Anterior cingulate cortex (tissue), 58 donors: ENCODE measurements at regions not wholly inside any gene's neighbourhood (a gene's known extent, or its start where the extent isn't known, plus 50 kb on each side); places are given as distances from the start of the nearest gene placed in this dataset.
"Not testable (repeated sequence)": the region's sequence is repeated elsewhere in the genome, so short reads cannot be mapped to it uniquely, and the experiment has no call there.

Experiments used
- DNase-seq, 58 donors: peaks; one replicate each; lab custom pipeline; 2025; lab: John Stamatoyannopoulos, UW

DNA sequence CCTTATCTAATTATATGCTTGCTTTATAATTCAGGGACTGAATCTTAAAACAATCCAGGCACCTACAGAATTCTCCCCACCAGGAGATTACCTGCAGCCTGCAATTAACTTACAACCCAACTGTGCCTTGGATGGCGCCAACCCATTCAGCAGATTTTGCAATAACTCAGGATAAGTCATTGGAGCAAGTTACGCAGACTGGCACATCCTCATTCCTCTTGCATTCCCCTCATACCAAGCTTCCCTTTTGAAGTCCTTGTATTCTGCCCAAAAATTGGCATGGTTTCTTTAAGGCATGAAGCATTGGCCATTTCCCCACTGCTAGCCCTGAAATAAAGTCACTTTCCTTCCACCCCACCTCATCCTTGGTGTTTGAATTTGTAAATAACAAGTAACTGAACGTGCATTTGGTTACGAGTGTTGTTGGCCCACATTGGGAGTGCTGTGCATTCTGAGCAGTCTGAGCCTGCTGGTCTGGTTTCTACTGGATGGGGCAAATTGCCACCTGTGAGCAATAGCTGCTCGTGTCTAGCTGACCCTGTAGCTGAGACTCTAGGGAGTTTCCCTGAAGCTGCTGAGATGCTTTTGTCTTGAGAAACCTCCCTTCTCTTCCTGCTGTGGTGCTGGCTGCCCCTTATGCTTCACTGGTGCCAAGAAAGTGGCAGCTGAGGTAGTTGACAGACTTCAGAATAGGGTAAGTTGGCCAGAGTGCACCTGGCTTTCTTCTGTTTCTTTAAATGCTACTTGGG lies 99.2 kb upstream of the SCAF11 start:
- no peak for DNase-seq

GRCh38 chr12:46087916-46088439 lies 97.6 kb upstream of the SCAF11 start:
- DNase-seq, result no peak

DNA sequence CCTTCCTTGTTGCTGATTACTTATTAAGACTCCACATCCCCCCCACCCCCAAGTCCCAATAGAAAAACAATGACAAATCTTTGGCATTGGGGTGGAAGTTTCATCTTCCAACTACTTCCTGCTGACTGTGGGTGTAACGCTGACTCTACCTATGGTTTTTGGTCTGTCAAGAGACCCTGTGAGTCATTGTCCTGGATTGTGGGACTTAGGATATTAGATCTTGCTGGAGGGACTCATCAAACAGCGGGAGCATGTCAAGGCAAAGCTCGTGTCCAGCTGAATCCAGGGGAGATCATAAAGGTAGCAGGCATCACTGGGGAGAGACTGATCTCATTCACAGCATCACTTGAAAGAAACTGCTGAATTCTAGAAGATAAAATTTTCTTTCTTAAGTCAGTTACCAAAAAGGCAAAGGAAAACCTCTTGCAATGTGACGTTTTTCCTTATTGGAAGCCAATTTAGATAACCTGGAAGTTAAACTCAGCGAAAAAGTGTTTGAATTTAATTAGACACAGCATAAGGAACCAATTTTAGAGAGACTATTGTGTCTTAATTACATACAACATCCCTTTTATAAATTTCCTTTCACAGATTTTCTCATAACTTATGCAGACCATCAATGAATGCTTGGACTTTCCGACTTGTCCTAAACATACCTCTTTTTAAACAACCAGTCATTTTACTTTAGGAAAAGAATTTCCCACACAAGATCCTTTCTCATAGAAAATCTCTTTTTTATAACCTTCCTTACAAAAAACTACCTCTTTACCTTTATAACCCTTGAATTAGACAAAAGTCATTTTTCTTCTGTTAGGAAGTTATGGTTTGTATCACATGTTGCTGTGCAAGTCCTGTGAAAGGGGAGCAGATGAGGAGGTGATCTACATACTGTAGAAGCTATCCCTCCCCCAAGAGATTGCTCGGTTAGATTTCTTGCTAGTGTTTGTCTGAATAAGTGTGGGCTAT lies 94.6 kb upstream of the SCAF11 start:
- DNase-seq, result no peak

- DNase-seq, result no peak
These were observed 92.3 kb upstream of the SCAF11 start for GRCh38 chr12:46082490-46083200.

DNA sequence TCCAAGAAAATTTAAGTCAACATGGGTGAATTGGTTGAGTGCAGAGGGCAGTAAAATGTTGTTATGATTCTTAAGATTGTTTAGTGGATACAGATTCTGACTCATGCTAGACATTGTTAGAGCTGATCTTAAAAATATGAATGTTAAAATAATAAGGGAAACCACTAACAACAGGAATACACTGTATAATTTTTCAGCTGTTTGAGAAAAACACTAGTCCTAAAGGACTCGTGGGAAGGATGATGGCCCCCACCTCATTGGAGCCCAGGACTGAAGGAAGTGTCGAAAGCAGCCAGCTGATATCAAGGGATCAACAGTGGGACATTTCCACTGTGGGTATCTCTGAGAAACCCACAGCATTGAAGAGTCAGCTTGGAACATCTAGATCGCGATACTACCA lies 82.9 kb upstream of the SCAF11 start:
- no peak for DNase-seq

DNA sequence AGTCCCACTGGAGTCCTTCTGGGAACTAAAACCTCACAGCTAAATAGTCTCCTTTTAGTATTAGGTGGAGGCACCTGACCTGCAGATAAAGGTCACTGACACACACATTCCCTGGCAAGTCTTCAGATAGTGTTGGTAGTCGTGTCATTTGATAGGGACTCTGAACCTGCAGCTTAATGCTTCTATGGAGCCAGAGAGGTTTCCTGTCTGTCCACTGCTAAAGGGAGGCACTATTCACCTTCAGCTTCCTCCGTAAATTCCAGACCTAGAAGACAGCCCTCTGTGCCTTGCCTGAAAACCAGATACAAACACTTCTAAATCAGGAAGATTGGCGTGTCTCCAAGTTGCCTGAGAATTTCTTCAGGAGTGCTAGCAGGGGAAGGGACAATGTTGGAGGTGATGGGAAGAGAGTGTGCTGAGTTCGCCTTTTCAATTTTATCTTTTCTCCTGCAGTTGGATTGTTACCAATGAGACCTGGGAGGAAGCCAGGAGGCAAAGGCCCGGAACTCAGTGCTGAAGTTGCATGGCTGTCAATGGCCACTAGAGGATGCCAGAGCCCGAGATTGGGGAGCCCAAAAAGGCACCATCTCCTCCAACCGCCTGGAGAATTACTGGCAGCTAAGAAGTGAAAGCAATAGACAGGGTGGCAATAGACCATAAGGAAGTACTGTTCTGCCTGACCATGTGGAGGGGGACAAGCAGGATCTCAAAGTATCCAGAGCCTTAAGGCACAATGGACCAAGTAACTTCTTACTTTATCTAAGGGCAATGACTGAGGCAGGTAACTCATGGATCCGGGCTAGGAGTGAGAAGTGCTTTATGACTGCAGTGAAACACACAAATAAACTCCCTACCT lies 81.6 kb upstream of the SCAF11 start:
- DNase-seq, result peak in 30 of 58 donors; percentile 0 to 40 (median 6)

GRCh38 chr12:46071335-46071734 lies 81.0 kb upstream of the SCAF11 start:
- DNase-seq, result no peak

DNA sequence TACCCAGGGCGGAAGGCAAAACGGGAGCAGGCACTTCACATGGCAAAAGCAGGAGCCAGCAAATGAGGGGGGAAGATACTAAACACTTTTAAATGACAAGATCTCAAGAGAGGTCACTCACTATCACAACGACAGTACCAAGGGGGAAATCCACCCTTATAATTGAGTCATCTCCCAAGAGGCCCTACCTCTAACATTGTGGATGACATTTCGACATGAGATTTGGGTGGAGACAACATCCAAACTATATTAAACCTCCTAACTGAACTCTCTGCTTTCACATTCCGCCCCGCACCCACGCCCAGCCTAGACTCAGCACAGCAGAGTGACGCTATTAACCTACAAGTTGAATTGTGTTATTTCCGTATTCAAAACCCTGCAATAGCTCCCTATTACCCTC lies 76.7 kb upstream of the SCAF11 start:
- no peak for DNase-seq

GRCh38 chr12:46065412-46066166 lies 75.2 kb upstream of the SCAF11 start:
- no peak for DNase-seq

DNA sequence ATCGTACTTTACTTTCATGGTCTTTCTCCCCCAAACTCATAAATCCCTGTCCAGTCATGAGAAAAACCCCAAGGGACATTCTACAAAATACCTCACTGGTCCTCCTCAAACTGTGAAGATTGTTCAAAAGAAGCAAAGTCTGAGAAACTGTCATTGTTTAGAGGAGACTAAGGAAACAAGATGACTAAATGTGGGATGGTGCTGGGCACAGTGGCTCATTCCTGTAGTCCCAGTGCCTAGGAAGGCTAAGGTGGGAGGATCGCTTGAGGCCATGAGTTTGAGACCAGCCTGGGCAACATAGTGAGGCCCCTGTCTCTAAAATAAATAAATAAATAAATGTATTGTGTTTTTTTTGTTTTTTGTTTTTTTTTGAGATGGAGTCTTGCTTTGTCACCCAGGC lies 74.2 kb upstream of the SCAF11 start:
- DNase-seq, result no peak

- not testable (repeated sequence) for DNase-seq
These were observed 68.3 kb upstream of the SCAF11 start for GRCh38 chr12:46058697-46059096.

DNA sequence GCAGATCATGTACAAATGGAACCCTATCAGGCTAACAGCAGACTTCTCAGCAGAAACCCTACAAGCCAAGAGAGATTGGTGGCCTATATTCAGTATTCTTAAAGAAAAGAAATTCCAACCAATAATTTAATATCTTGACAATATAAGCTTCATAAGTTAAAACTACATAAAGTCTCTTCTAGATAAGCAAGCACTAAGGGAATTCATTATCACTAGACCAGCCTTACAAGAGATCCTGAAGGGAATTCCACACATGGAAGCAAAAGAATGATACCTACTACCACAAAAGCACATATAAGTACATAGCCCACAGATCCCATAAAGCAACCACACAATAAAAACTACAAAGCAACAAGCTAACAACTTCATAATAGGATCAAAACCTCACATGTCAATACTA lies 60.4 kb upstream of the SCAF11 start:
- DNase-seq, result no peak

DNA sequence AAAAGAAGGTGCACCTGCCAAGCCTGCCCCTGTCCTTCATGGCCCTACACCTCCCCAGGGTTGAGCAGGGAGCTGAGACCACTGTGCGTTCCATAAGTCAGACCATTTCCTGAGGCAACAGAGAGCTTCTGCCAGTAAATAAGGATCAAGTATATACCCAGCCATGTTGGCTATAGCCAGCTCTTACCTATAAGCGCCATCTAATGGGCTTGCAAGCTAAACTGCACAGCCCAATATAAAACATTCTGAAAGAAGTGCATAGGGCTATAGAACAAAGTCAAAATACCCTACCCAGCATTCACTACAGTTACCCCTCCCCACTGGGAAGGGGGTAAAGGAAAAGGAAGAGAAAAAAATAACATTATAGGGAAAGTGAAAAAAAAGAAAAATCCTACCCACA lies 59.3 kb upstream of the SCAF11 start:
- DNase-seq, result no peak

DNA sequence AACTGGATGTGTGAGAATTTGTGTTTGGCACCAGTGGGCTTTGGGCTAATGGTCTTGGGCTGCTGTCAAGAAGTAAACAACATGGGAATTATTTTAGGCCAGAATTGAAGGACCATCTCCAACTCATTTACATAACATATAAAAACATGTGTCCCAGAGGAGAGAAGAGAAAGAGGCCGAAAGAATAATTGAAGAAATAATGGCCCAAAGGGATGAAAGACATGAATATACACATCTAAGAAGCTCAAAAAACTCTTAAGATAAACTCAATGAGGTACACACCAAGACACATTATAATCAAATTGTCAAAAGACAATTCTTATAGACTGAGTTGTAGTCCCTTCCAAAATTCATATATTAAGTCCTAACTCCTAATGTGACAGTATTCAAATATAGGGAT lies 56.1 kb upstream of the SCAF11 start:
- no peak for DNase-seq

DNA sequence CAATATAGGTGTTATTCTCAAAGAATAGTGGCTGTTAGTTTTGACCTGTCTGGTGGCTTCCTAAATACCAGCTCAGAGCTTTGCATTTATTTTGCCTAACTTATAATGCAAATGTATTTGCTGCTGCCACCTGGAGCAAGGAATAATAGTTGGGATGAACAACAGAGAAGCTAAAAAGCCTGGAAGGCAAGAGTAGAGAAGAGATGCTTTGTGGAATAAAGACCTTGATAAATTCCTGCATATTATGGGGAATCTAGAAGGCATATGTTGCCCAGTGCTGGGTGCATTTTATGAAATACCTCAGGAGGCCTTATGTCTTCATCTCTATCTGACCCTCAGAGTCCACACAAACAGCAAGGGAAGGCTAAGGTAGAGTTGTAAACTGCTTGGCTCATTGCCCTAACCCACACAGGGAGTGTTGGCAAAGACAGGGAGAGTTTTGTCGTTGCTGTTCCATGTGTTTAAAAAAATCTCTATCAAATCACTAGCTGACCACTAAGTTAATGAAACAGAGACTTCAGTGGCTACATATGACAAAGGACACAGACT lies 53.7 kb upstream of the SCAF11 start:
- DNase-seq, result no peak
